K562 (cell line): ENCODE measurements at regions not wholly inside any gene's neighbourhood (a gene's known extent, or its start where the extent isn't known, plus 50 kb on each side); places are given as distances from the start of the nearest gene placed in this dataset.

ENCODE experiments used
- ATAC-seq: fragments of 200-7000 bp; cut with Tn5 transposase; 3 replicates; pipeline ENCODE4 v1.9.1; 2020; ENCODE audit warnings: moderate library complexity
- BruUV-seq: library from RNA; stranded (reverse); fragments of 400-500 nt; replicated peaks from 2 replicates; lab custom pipeline; 2021; lab: Mats Ljungman, UMichigan
- CTCF ChIA-PET: fragments of 300-600 bp; formaldehyde crosslinking; extraction: SDS; loops from one replicate; lab custom pipeline; 2021; ENCODE audit warnings: low intra/inter-chr PET ratio; lab: Yijun Ruan, JAX
- POLR2A ChIA-PET: fragments of 300-600, 350-650 bp; sonication (Branson Sonifier 250); formaldehyde crosslinking; extraction: SDS; loops from one replicate; lab custom pipeline; 2021; ENCODE audit warnings: antibody characterized with exemption, inconsistent platforms; lab: Yijun Ruan, JAX
- DNase-seq, 4 experiments: peaks; one replicate each; pipeline versions ENCODE4 v3.0.0 to v3.0.0-alpha.2; 2011 to 2018; ENCODE audit warnings: low spot score in 3 of 4, mixed read lengths in 3 of 4; ENCODE audit errors: extremely low read depth in 1 of 4
- FAIRE-seq: peaks from 2 replicates; lab custom pipeline; 2011; peaks lifted over from hg19 to GRCh38; lab: Jason Lieb, UNC
- H2AFZ ChIP-seq: 2 replicates; pipeline ENCODE4 v1.6.0; 2011; ENCODE audit warnings: low read depth, low read length, control low read depth, inconsistent platforms
- H3K27ac ChIP-seq: fragments of 200-600 bp; 3 replicates; pipeline ENCODE4 v1.8.0; 2011; ENCODE audit warnings: low read depth, mild to moderate bottlenecking, control low read depth, inconsistent platforms, low read length, moderate library complexity, mixed read lengths; ENCODE audit errors: extremely low read depth
- H3K27me3 ChIP-seq, 2 experiments: fragments of 300-600 bp in 1 of 2; 2 replicates in 1 of 2; 3 replicates in 1 of 2; pipeline versions ENCODE4 v1.6.0 to v1.8.0; 2011; ENCODE audit warnings: inconsistent platforms in 2 of 2, low read length in 2 of 2, mild to moderate bottlenecking in 1 of 2, mixed read lengths in 1 of 2, moderate library complexity in 1 of 2; ENCODE audit not compliant: control insufficient read depth in 2 of 2, insufficient read depth in 2 of 2
- H3K36me3 ChIP-seq: fragments of 300-600 bp; 3 replicates; pipeline ENCODE4 v1.8.0; 2011; ENCODE audit warnings: mild to moderate bottlenecking, low read length, inconsistent platforms; ENCODE audit not compliant: control insufficient read depth, insufficient read depth
- H3K4me1 ChIP-seq, 2 experiments: fragments of 200-600 bp in 1 of 2; replicated peaks in 1 of 2; 2 replicates in 1 of 2; 3 replicates in 1 of 2; pipeline versions ENCODE4 v1.5.1 to v1.8.0; 2011; ENCODE audit warnings: inconsistent platforms in 2 of 2, low read length in 2 of 2, mild to moderate bottlenecking in 1 of 2, mixed read lengths in 1 of 2, moderate library complexity in 1 of 2; ENCODE audit not compliant: control insufficient read depth in 2 of 2, insufficient read depth in 2 of 2
- H3K4me2 ChIP-seq: 2 replicates; pipeline ENCODE4 v1.6.1; 2011; ENCODE audit warnings: low read length, control low read depth, inconsistent platforms, mixed read lengths; ENCODE audit not compliant: insufficient read depth
- H3K4me3 ChIP-seq: fragments of 200-600 bp; sonication (generic), shearing (Covaris generic); 2 replicates; pipeline ENCODE4 v1.5.1; 2016; ENCODE audit warnings: control low read depth, inconsistent platforms
- H3K79me2 ChIP-seq: fragments of 200-600 bp; 3 replicates; pipeline ENCODE4 v1.8.0; 2011; ENCODE audit warnings: low read length, inconsistent platforms; ENCODE audit not compliant: control insufficient read depth, insufficient read depth
- H3K9ac ChIP-seq, 2 experiments: 2 replicates each; pipeline versions ENCODE4 v1.6.0 to v1.6.1; 2011; ENCODE audit warnings: low read depth in 2 of 2, low read length in 2 of 2, control low read depth in 1 of 2, inconsistent platforms in 1 of 2, mild to moderate bottlenecking in 1 of 2, mixed read lengths in 1 of 2; ENCODE audit not compliant: insufficient read depth in 1 of 2
- H3K9me1 ChIP-seq: one replicate; pipeline ENCODE4 v1.6.0; 2011; ENCODE audit warnings: inconsistent platforms, mild to moderate bottlenecking, low read length, moderate library complexity; ENCODE audit not compliant: control insufficient read depth, insufficient read depth
- H3K9me3 ChIP-seq: replicated peaks from 2 replicates; pipeline ENCODE4 v1.5.1; 2011; ENCODE audit warnings: low read depth, low read length, inconsistent platforms; ENCODE audit not compliant: control insufficient read depth, insufficient read depth
- H4K20me1 ChIP-seq: replicated peaks from 2 replicates; pipeline ENCODE4 v1.6.1; 2011; ENCODE audit warnings: low read length, inconsistent platforms, mixed read lengths; ENCODE audit not compliant: control insufficient read depth, insufficient read depth
- C11orf30 ChIP-seq: fragments of 450-650 bp; IDR thresholded peaks from 2 replicates; pipeline ENCODE4 v1.6.1; 2016; ENCODE audit warnings: low read depth, mild to moderate bottlenecking
- FOXK1 ChIP-seq: sonication (generic); formaldehyde crosslinking; IDR thresholded peaks from 2 replicates; pipeline ENCODE4 v1.8.0; 2022; ENCODE audit warnings: missing genetic modification reagents, mild to moderate bottlenecking, borderline replicate concordance
- GATAD2A ChIP-seq: fragments of 450-650 bp; IDR thresholded peaks from 2 replicates; pipeline ENCODE4 v1.6.1; 2017
- HLTF ChIP-seq: fragments of 450-650 bp; IDR thresholded peaks from 2 replicates; pipeline ENCODE4 v1.6.1; 2016
- KDM1A ChIP-seq, 2 experiments: fragments of 450-650 bp; IDR thresholded peaks; 2 replicates each; pipeline ENCODE4 v1.6.1; 2016; ENCODE audit warnings: mild to moderate bottlenecking in 2 of 2
- NCOA6 ChIP-seq: fragments of 450-650 bp; IDR thresholded peaks from 2 replicates; pipeline ENCODE4 v1.6.1; 2017; ENCODE audit warnings: mild to moderate bottlenecking
- PCBP1 ChIP-seq: fragments of 200-400 bp; formaldehyde crosslinking; IDR thresholded peaks from 2 replicates; pipeline ENCODE4 v1.6.1; 2018; ENCODE audit warnings: mild to moderate bottlenecking, low read depth, low read length; ENCODE audit not compliant: poor library complexity, severe bottlenecking
- SFPQ ChIP-seq: fragments of 200-400 bp; formaldehyde crosslinking; IDR thresholded peaks from 2 replicates; pipeline ENCODE4 v1.6.1; 2017; ENCODE audit warnings: mild to moderate bottlenecking, low read depth, low read length, moderate library complexity
- SMAD1 ChIP-seq: fragments of 150-350 bp; IDR thresholded peaks from 2 replicates; pipeline ENCODE4 v1.6.1; 2014; ENCODE audit warnings: low read length, low read depth; ENCODE audit not compliant: partially characterized antibody
- SUPT5H ChIP-seq: fragments of 450-650 bp; IDR thresholded peaks from 2 replicates; pipeline ENCODE4 v1.6.1; 2016
- TSC22D4 ChIP-seq: fragments of 450-650 bp; IDR thresholded peaks from 2 replicates; pipeline ENCODE4 v1.6.1; 2016; ENCODE audit warnings: missing genetic modification characterization, missing biosample characterization, control low read depth
- ZNF124 ChIP-seq: sonication (generic); formaldehyde crosslinking; IDR thresholded peaks from 2 replicates; pipeline ENCODE4 v1.8.1; 2022; ENCODE audit warnings: missing genetic modification reagents
- ZNF561 ChIP-seq: fragments of 450-650 bp; formaldehyde crosslinking; conservative IDR thresholded peaks from 2 replicates; pipeline ENCODE4 v1.4.0; 2020; ENCODE audit warnings: mild to moderate bottlenecking, moderate library complexity
- ZNF57 ChIP-seq: fragments of 450-650 bp; formaldehyde crosslinking; IDR thresholded peaks from 2 replicates; pipeline ENCODE4 v1.4.0; 2020; ENCODE audit warnings: mild to moderate bottlenecking, moderate library complexity
- ZNF830 ChIP-seq: fragments of 250-450 bp; sonication (Bioruptor Pico); IDR thresholded peaks from 2 replicates; pipeline ENCODE4 v1.5.0; 2021; ENCODE audit warnings: mild to moderate bottlenecking
- WGBS: fragments of 100-300 bp; shearing (Covaris generic); methylation state at CpG from one replicate; pipeline ENCODE4 v1.1.6; 2016; ENCODE audit warnings: low coverage, mixed read lengths; ENCODE audit not compliant: insufficient coverage; ENCODE audit errors: missing lambda C conversion rate; 5-methylcytosine and 5-hydroxymethylcytosine counted together
- in situ Hi-C: fragments of 300-500 bp; cut with MboI; formaldehyde crosslinking; loops from 4 replicates; pipeline ENCODE4 v1.15.0; 2018; ENCODE audit warnings: inconsistent platforms, mixed read lengths
- intact Hi-C: fragments of 100-400 bp; cut with micrococcal nuclease; formaldehyde crosslinking; loops from 2 replicates; pipeline ENCODE4 v1.14.2; 2022
- TF ChIP-seq, protein P1 (sequence below): fragments of 250-450 bp; sonication (Bioruptor Pico); IDR thresholded peaks from 2 replicates; pipeline ENCODE4 v1.5.0; 2020; ENCODE audit warnings: mild to moderate bottlenecking, borderline replicate concordance
- TF ChIP-seq, protein P2 (sequence below): fragments of 250-450 bp; sonication (Bioruptor Pico); IDR thresholded peaks from 2 replicates; pipeline ENCODE4 v1.4.0; 2020; ENCODE audit warnings: mild to moderate bottlenecking, moderate library complexity

GRCh38 chr2:199572571-199572970 is 114.8 kb upstream of the SATB2 start (continued):
- TF ChIP-seq, protein P1, sequence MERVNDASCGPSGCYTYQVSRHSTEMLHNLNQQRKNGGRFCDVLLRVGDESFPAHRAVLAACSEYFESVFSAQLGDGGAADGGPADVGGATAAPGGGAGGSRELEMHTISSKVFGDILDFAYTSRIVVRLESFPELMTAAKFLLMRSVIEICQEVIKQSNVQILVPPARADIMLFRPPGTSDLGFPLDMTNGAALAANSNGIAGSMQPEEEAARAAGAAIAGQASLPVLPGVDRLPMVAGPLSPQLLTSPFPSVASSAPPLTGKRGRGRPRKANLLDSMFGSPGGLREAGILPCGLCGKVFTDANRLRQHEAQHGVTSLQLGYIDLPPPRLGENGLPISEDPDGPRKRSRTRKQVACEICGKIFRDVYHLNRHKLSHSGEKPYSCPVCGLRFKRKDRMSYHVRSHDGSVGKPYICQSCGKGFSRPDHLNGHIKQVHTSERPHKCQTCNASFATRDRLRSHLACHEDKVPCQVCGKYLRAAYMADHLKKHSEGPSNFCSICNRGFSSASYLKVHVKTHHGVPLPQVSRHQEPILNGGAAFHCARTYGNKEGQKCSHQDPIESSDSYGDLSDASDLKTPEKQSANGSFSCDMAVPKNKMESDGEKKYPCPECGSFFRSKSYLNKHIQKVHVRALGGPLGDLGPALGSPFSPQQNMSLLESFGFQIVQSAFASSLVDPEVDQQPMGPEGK (CRISPR knock-in tag): no peak

DNA sequence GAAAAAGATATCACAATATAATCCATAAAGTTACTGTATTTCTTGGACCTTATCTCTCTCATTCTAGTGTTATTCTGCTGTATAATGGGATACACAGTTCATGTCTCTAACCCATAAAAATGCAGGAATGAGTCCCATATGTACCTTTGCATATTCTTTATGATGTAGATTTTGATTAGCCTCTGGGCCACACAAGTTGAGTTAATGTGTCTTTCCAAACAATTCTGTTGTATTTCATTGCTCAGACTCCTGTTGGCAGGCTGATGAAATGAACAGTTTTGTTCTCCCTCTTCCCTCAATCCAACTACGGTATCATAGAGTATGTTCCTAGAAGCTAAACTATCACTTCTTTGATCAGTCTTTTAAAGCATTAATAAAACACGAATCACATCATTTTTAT is 113.2 kb upstream of the SATB2 start:
- no peak for FAIRE-seq
- BruUV-seq: no TSS peak
- TF ChIP-seq KDM1A (IDR thresholded peaks at IDR 0.05) (no peak), SMAD1 (no peak), FOXK1 (CRISPR knock-in tag) (no peak), ZNF830 (no peak), NCOA6 (no peak), HLTF (no peak), ZNF561 (CRISPR knock-in tag) (no peak), ZNF57 (CRISPR knock-in tag) (no peak), SFPQ (no peak), TSC22D4 (no peak), C11orf30 (no peak), SUPT5H (no peak), GATAD2A (no peak), ZNF124 (CRISPR knock-in tag) (no peak), PCBP1 (no peak)
- TF ChIP-seq, protein P2, sequence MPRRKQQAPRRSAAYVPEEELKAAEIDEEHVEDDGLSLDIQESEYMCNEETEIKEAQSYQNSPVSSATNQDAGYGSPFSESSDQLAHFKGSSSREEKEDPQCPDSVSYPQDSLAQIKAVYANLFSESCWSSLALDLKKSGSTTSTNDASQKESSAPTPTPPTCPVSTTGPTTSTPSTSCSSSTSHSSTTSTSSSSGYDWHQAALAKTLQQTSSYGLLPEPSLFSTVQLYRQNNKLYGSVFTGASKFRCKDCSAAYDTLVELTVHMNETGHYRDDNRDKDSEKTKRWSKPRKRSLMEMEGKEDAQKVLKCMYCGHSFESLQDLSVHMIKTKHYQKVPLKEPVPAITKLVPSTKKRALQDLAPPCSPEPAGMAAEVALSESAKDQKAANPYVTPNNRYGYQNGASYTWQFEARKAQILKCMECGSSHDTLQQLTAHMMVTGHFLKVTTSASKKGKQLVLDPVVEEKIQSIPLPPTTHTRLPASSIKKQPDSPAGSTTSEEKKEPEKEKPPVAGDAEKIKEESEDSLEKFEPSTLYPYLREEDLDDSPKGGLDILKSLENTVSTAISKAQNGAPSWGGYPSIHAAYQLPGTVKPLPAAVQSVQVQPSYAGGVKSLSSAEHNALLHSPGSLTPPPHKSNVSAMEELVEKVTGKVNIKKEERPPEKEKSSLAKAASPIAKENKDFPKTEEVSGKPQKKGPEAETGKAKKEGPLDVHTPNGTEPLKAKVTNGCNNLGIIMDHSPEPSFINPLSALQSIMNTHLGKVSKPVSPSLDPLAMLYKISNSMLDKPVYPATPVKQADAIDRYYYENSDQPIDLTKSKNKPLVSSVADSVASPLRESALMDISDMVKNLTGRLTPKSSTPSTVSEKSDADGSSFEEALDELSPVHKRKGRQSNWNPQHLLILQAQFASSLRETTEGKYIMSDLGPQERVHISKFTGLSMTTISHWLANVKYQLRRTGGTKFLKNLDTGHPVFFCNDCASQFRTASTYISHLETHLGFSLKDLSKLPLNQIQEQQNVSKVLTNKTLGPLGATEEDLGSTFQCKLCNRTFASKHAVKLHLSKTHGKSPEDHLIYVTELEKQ (CRISPR knock-in tag): no peak

More for the DNA sequence above, 113.2 kb upstream of the SATB2 start:
- ATAC-seq (no peak), DNase-seq (no peak)
- intact Hi-C loops (no loop called here), in situ Hi-C loops (no loop called here)
- Histone ChIP-seq H3K36me3 (no peaks in the 10 kb centered on the region), H3K9me3 (no peaks in the 10 kb centered on the region), H3K4me2 (no peak overlapping the region), H3K9ac (no peak overlapping the region), H2AFZ (no peak overlapping the region), H4K20me1 (no peaks in the 10 kb centered on the region), H3K4me3 (no peak overlapping the region), H3K4me1 (no peaks in the 10 kb centered on the region), H3K79me2 (no peaks in the 10 kb centered on the region), H3K27me3 (no peaks in the 10 kb centered on the region), H3K27ac (no peak overlapping the region), H3K9me1 (no peaks in the 10 kb centered on the region)
- WGBS: 8% methylated on average over 2 of the region's 2 CpGs
- POLR2A ChIA-PET: no interaction called here
- CTCF ChIA-PET: interaction anchor here (0.6 kb wide), 1 partner anchor 395 kb away, joined by 4 read pairs; no protein-coding TSS in a partner anchor
